K562 (cell line): ENCODE measurements at regions not wholly inside any gene's neighbourhood (a gene's known extent, or its start where the extent isn't known, plus 50 kb on each side); places are given as distances from the start of the nearest gene placed in this dataset.

Source experiments
- ARHGAP35 ChIP-seq: fragments of 450-650 bp; IDR thresholded peaks from 2 replicates; pipeline ENCODE4 v1.6.1; 2018; ENCODE audit not compliant: partially characterized antibody
- EGR1 ChIP-seq: fragments of 450-650 bp; conservative IDR thresholded peaks from 2 replicates; pipeline ENCODE4 v1.6.1; 2017; ENCODE audit warnings: mild to moderate bottlenecking
- ELF4 ChIP-seq: fragments of 450-650 bp; formaldehyde crosslinking; IDR thresholded peaks from 2 replicates; pipeline ENCODE4 v1.4.0; 2022; ENCODE audit warnings: missing genetic modification characterization
- HMGN3 ChIP-seq: IDR thresholded peaks from 2 replicates; pipeline ENCODE4 v1.6.1; 2011; ENCODE audit warnings: borderline replicate concordance, low read depth, mild to moderate bottlenecking, mixed read lengths, low read length; ENCODE audit not compliant: insufficient read length; ENCODE audit errors: extremely low read depth
- POLR2A ChIP-seq: fragments of 450-650 bp; conservative IDR thresholded peaks from 2 replicates; pipeline ENCODE4 v1.6.1; 2016
- SNRNP70 ChIP-seq: fragments of 200-400 bp; formaldehyde crosslinking; optimal IDR thresholded peaks from 2 replicates; pipeline ENCODE3; 2017; ENCODE audit warnings: low read depth, low read length
- TRIM24 ChIP-seq, 2 experiments: fragments of 450-650 bp; IDR thresholded peaks; 2 replicates each; pipeline ENCODE4 v1.6.1; 2016
- YY1 ChIP-seq, 3 experiments: IDR thresholded peaks; 2 replicates each; pipeline ENCODE4 v1.6.1; 2011; ENCODE audit warnings: low read length in 2 of 3, mild to moderate bottlenecking in 2 of 3, moderate library complexity in 2 of 3, borderline replicate concordance in 1 of 3, control low read depth in 1 of 3, low read depth in 1 of 3; ENCODE audit not compliant: insufficient read depth in 3 of 3, insufficient replicate concordance in 2 of 3, control insufficient read depth in 1 of 3, insufficient read length in 1 of 3; ENCODE audit errors: extremely low read depth in 1 of 3
- ZNF766 ChIP-seq: fragments of 200-800 bp; sonication (Bioruptor generic); conservative IDR thresholded peaks from 2 replicates; pipeline ENCODE4 v1.6.1; 2016; ENCODE audit warnings: missing genetic modification characterization, missing compliant biosample characterization
- TF ChIP-seq, protein P1 (sequence below): fragments of 450-650 bp; IDR thresholded peaks from 2 replicates; pipeline ENCODE4 v1.6.1; 2016

DNA sequence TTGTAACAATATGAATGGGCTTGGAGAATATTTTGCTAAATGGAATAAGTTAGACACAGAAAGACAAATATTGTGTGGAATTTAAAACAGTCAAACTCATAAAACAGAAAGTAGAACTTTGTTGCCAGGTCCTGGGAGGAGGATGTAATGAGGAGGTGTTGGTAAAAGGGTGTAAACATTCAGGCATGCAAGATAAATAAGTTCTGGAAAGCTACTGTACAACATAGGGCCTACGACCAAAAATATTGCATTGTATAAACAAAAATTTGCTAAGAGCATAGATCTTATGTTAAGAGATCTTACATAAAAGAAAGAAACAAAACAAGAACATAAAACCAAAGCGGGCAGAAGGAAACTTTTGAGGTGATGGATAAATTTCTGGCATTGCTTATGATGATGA, 1907.8 kb upstream of the PCDH20 start:
- TF ChIP-seq YY1 (IDR thresholded peaks at IDR 0.05; ENCODE audit: borderline replicate concordance in 1 of 3, control insufficient read depth in 1 of 3, extremely low read depth in 1 of 3, insufficient read depth in 3 of 3, insufficient read length in 1 of 3, insufficient replicate concordance in 2 of 3, low read depth in 1 of 3, low read length in 2 of 3) (no peak), POLR2A (no peak), ZNF766 (CRISPR knock-in tag) (no peak), TRIM24 (IDR thresholded peaks at IDR 0.05) (no peak), ARHGAP35 (no peak), SNRNP70 (no peak), HMGN3 (no peak), EGR1 (no peak), ELF4 (CRISPR knock-in tag) (no peak)
- TF ChIP-seq, protein P1, sequence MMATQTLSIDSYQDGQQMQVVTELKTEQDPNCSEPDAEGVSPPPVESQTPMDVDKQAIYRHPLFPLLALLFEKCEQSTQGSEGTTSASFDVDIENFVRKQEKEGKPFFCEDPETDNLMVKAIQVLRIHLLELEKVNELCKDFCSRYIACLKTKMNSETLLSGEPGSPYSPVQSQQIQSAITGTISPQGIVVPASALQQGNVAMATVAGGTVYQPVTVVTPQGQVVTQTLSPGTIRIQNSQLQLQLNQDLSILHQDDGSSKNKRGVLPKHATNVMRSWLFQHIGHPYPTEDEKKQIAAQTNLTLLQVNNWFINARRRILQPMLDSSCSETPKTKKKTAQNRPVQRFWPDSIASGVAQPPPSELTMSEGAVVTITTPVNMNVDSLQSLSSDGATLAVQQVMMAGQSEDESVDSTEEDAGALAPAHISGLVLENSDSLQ: no peak
